HG02763 (cell line): ENCODE measurements at regions not wholly inside any gene's neighbourhood (a gene's known extent, or its start where the extent isn't known, plus 50 kb on each side); places are given as distances from the start of the nearest gene placed in this dataset.
"Not testable (repeated sequence)": the region's sequence is repeated elsewhere in the genome, so short reads cannot be mapped to it uniquely, and the experiment has no call there.

ENCODE experiments used
- ATAC-seq: cut with Tn5 transposase; IDR thresholded peaks from one replicate; pipeline ENCODE4 v1.9.1; 2021; ENCODE audit warnings: mild to moderate bottlenecking, moderate library complexity; ENCODE audit not compliant: unreplicated experiment

DNA sequence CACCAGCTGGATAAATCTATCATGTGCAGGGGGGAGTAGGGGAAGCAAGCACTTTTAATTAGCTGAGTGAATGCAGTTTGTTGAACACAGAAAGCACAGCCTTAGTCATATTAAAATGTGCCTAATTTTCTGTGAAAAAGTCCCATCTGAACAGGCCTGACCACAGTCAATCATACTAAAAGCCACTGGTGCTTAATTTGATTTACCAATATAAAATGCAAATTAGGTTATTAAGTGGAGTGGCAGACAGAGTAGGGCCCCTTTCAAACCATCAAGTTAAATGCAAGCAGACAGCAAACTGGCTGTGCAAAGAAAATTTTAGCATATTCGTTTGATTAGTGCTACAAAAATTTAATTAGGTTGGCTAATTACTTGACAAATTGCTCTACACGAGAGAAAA lies 176.1 kb downstream of the ISL1 start:
- no peak for ATAC-seq

DNA sequence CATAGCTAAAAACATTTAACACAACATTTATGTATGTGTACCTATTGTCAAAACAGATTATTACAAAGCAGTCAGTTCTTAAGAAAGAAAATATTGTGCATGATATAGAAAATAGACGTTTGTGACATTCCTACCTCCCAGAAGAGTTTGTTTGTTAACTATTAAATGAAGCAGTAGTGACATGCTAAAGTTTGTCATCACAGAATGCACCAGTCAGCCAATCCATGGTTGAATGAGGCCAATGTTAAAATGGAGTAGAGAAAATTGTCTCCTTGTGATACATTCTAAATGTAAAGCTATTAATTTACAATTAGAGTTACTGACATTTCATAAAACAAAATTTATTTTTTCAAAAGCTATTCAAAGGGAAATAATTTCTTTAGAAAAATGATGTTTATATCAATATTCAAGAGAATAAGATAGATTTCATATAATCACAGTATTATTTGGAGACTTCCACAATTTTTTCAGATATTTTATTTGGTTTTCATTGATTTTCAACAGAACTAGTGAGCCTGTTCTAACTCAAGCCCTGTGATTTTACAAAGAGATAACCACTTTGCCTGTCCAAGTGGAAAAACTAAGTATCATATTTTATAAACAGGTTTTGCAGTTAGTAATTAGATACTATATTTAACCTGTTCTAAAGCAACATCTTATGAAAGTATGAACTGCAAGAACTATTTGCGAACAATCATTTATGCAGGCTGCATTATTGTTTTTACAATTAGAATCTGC lies 176.8 kb downstream of the ISL1 start:
- ATAC-seq, result no peak

DNA sequence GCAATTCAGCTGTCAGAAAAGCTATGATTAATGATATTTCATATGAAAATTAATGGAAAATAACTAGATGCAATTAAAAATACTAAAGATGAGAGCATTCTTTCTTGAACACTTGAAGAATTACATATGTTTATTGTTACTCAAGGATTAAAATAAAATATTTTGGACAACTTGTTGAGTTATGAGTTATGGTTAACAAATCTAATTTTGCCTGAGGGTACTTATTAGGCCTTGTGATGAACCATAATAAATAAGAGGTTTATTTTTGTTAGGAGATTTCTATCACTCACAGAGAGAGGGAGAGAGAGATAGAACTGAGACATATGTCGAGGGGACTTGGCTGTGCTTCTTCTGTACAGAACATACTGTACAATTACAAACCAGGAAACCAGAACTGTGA lies 183.7 kb downstream of the ISL1 start:
- no peak for ATAC-seq

DNA sequence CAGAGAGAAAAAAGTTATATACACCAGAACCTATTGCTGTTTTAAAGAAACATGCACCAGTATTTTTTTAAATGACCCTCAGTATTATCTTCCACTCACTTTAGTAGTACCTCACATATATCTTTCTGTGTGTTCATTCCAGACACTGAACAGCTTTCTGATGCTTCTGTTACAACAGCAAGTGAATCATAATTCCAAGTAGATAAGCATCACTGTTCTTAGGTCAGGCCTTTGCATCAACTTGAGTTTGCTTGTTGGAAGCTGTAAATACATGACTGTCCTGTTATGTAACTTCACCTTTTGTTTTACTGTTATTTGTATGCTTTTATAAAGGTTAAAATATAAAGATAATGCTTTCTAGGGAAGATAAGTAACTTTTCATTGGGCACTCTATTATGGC lies 184.4 kb downstream of the ISL1 start:
- ATAC-seq, result no peak

DNA sequence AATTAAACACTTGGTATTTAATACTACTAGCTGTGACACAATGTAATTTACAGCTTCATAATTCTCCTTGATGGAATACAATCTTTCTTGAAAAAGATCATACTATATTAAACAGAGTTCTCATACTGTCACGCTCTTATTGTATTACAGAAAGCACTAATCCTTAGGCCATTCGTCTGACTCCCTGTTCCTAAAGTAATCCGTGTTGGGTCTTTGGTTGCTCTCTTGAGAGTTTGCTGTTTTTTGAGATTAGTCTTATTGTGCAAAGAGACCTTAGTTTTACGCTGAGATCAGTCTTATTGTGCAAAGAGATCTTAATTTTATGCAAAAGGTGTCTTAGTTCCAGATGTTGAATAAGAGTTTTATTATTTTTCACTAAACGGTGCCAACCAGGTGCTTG lies 190.6 kb downstream of the ISL1 start:
- no peak for ATAC-seq

DNA sequence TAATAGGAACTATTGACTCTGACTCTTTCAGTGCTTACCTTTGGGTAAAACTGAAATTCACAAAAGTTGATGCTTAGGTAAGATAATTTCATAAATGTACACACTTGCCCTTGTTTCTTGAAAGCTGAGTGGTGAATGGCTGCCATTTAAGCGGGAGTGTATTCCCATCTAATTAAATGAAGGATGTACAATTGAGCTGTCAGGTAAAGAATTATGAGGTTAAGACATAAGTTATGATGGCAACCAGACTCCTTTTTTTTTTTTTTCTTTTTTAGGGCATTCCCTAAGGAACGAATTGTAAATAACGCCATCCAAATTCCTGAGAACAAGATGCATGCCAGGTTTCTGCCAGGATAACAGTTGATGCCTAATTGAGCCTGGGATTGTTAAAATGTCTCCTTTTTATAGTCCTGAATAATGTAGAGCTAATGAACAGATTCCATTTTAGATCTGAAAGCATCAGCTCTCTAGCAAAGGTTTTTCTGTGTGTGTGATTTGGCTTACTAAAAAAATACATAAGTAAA lies 199.7 kb downstream of the ISL1 start:
- no peak for ATAC-seq

DNA sequence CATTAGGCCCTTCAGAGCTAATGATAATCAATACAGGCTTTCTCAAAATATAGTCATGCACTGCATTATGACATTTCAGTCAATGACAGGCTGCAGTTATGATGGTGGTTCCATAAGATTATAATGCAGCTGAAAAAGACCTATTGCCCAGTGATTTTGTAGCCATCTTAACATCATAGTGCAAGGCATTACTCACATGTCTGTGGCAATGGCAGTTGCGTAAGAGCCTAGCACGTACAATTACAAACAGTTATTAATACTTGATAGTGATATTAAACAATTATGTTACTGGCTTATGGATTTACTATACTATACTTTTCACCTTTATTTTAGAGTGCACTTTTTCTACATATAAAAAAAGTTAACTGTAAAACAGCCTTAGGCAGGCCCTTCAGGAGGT lies 214.8 kb downstream of the ISL1 start:
- ATAC-seq, result no peak

DNA sequence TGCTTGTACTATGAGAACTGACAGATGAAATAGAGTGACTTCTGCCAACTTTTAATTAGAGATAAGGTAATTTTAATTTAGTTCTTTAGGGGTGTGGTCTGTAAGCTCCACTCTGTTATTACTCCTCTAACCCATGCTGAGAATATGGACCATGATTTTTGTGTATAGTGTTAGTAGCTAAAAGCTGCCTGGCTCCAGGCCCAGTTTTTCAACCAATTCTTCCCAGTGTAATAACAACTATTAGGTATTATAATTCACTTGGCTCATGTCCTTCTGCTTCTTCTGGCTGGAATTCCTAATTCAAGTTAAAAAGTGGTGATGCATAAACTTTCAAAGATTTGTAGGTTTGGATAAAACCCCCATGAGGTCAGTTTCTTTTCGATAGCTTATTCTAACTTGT lies 216.3 kb downstream of the ISL1 start:
- no peak for ATAC-seq

DNA sequence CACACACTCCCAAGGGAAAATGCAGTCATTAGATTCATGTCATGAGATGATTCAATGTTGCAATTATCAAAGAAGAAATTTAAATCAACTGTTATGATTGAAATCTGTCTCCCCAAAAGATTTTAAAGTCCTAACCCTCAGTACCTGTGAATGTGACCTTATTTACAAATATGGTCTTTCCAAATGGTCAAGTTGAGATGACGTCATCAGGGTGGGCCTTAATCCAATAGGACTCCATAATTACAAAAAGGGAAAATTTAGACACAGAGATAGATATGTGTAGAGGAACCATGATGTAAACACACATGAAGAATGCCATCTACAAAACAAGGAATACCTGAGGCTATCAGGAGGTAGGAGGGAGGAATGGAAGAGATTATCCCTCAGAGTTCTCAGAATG lies 221.1 kb downstream of the ISL1 start:
- no peak for ATAC-seq

DNA sequence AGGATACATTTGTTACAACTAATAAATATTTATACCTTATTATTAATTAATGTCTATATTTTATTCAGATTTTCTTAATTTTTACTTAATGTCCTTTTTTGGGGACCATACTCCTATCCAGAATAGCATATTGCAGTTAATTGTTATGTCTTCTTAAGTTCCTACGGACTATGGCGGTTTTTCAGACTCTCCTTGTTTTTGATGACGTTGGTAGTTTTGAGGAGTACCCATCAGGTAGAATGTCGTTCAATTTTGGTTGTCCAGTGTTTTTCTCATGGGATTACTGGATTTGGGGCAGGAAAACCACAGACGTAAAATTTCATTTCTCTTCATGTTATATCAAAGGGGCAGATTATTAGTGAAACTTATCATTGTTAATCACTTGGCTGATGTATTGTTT lies 223.7 kb downstream of the ISL1 start:
- no peak for ATAC-seq

DNA sequence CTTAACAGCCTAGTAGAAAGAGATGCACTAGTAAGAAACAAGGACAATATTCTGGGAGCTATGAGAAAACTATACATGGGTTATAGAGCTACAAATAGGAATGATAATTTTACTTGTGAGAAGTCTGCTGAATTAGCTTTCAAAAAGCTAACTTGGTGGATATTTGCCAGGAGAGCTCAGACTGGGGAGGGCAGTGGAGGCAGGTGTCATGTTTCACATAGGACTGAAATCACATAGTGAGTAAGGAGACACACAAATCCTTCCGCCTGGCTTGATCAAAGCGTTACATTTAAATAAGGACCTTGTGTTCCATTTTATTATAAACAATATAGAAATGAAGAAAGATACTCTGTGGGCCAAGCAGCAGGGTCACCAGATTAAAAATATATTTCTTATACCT lies 235.0 kb downstream of the ISL1 start:
- no peak for ATAC-seq

DNA sequence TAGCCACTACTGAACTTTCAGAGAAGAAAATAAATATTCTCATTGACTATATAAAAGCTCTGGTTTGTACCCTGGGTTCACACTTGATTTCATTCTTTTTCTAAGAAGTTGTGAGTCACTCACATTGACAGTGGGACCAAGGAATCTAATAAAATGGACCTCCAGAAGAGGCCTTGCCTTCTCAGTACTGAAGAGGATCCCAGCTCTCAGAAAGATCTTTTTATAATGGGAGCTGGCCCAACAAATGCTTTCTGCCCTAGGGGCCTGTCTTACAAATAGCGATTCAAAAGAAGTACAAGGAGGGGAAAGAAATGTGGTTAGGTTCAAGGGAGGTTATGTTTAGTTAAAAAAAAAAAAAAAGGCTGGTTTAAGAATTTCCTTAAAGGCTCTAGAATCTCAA lies 237.9 kb downstream of the ISL1 start:
- no peak for ATAC-seq

DNA sequence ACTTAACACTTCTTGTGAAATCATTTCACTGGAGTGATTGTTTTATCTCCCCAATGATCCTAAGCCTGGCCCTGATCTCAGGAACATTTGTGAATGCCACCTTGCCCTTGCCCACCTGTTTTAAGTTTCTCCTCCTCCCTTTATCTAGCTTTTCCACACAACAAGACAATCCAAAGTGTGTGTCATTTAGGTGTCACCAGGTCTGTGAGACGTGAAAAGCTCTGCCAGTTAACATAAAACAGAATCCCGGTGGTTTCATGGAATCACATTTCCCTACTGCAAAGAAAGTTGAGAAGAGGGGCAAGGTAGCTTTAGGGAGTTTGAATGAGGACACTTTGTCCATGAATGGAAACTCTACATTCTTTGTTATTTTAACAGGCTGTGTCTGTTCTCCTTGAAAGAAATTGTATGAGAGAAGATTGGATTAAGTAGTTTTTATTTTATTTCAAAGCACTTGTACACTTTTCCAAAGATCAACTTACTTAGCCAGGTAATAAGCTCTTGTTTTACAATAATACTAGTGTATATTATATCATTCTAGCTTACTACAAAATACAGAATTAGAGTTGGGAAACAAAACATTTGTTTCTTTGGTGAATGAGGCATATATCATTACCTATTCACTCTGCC lies 239.0 kb downstream of the ISL1 start:
- ATAC-seq, result no peak

DNA sequence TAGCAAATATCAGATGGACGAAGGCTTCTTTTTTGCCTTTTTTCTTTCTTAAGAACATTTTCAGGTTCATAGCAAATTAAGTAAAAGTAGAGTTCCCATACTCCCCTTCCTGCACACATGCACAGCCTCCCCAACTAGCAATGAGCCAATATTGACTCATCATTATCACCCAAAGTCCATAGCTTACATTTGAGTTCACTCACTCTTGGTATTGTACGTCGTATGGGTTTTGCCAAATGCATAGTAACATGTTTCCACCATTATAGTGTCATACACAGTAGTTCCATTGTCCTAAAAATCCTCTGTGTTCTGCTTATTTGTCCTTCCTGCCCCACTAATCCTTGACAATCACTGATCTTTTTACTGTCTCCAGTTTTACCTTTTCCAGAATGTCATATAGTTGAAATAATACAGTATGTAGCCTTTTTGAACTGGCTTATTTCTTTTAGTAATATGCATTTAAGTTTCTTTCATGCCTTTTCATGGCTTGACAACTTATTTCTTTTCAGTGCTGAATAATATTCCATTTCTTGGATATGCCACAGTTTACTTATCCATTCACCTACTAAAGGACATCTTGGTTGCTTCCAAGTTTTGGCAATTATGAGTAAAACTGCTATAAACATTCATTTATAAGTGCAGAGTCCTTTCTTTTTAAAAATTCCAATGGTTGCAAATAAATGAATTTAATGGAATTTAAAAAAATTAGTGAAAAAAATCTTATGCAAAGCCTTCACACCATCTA lies 242.1 kb downstream of the ISL1 start:
- no peak for ATAC-seq

DNA sequence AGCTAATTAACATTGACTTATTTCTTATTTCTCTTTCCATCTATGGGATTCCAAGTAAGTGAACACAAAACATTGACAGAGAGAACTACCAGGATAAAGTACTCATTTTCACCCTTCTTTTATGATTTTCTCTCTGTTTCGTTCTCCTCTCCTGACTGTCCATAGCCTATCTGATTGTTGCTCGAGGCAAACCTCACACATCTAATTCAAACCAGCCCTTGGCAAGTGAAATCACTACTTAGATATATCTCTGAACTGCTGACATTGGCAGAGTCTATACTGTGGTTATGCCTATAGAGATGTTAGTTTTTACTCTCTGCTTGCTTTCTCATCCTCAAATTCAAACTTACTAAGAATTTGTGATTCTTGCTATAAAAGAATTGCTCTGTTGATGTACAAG lies 248.8 kb downstream of the ISL1 start:
- no peak for ATAC-seq

DNA sequence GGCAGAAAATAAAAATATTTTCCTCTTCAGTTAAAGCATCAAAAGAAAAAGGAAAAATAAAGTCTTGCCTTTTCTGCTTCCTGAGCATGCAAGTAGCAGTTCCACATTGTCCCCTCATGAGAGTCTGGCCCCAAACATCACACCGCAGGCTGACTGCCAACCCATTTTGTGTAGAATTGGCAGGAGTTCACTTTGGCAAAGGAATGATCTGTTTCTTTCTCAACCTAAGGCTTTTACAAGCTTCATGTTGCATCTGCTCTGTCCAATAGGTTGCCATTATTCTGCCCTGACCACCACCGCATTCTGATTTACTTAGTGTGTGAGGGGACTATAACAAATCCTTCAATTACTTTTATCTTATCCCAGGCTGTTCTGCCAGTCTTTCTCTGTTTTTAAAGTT lies 249.5 kb downstream of the ISL1 start:
- ATAC-seq, result no peak

DNA sequence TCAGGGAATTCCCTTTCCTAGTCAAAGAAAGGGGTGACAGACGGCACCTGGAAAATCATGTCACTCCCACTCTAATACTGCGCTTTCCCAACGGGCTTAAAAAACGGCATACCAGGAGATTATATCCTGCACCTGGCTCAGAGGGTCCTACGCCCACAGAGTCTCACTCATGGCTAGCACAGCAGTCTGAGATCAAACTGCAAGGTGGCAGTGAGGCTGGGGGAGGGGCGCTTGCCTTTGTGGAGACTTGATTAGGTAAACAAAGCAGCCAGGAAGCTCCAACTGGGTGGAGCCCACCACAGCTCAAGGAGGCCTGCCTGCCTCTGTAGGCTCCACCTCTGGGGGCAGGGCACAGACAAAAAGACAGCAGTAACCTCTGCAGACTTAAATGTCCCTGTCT lies 253.7 kb downstream of the ISL1 start:
- ATAC-seq, result not testable (repeated sequence)

DNA sequence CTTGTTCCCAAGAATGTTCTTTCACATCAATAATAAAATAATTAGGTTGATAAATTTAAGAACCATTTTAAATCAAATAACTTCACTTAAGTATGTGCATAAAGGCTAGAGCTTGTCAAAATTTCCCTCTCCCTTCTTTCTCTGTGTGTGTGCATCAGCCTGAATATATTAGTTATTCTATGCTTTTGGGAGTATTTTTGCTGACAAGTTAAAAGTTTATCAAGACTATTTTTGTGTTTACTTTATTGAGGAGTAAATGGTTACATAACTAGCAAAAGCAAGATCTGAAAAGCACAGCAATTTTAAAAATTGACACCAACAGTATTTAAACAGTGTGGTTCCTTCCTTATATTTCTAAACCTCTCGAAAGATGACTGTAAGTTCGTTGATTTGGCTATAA lies 261.7 kb downstream of the ISL1 start:
- no peak for ATAC-seq

DNA sequence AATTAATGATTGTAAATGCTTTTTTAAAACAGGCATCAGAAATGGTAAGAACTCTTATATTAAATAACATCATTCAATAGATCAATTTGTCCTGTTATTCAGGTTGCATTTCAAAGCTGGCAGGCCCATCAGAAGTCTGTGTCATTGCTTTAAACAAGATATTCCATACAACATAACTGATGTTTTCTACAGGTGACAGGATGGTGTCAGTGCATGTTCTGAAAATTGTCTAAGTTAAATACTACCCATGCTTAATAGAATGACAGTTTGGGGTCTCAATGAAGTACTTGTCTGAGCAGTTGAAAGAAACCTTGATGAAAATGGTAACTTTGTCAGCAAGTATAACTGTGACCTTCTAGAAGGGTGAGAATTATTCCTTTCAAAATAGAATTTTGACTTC lies 263.2 kb downstream of the ISL1 start:
- ATAC-seq, result no peak

DNA sequence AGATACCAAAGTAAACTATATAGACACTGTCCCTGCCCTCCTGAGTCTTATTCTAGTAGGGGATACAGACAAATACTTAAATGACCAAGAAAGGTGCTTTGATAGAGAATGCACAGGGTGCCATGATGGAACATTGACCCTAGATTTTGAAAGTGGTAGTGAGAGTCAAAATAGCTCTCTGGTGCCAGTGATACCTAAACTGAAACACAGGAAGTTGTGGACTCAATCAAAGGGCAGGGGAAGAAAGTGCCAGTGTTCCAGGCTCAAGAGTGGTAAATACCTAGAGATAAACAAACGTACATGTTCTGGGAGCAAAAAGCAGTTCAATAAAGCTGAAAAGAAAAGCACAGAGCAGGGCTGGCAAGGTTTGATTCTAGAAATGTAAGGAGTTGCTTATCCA lies 267.6 kb downstream of the ISL1 start:
- no peak for ATAC-seq

DNA sequence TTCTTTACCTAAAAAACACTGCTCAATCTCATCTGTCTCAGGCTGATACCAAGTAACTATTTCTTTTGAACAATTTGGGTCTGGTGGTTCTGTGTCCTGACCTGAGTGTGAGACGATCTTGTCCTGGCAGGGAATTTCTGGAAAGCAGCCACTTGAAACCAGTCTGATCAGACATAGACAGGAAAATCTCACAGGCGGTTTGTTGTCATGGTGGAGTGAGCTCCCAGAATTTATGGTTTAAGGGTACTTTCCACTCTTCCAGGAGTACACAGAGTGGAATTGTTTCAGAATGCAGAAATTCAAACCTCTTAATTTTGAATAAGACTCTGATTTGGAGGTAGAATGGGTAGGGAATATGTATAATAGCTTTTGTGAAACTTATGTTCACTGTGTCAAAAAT lies 268.2 kb downstream of the ISL1 start:
- no peak for ATAC-seq

DNA sequence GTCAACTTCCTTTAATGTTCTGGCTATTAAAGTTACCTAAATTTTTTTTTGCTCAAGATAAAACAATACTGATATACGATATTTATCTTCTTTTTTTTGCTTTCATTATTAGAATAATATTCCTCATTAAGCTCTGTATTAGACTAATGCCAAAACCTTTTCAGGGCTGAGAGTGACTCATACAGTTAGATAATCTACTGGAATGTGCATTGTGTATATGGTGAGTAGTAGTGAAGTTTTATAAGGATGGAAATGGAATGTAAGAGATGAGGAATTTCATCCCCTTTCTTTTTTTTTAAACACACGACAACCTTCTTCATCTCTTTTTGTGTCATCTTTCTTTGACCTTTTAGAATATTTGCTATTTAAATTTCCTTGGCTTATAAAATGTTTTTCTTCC lies 268.6 kb downstream of the ISL1 start:
- ATAC-seq, result no peak
